HFF-Myc (cell line): ENCODE measurements at regions not wholly inside any gene's neighbourhood (a gene's known extent, or its start where the extent isn't known, plus 50 kb on each side); places are given as distances from the start of the nearest gene placed in this dataset.

Experiments used
- DNase-seq: peaks from one replicate; pipeline ENCODE4 v3.0.0-alpha.2; 2011; ENCODE audit warnings: low read depth; ENCODE audit errors: extremely low read depth
- H3K4me3 ChIP-seq: replicated peaks from 2 replicates; pipeline ENCODE4 v1.5.1; 2011; ENCODE audit warnings: low read depth, mild to moderate bottlenecking, control low read depth, low read length
- CTCF ChIP-seq: IDR thresholded peaks from 2 replicates; pipeline ENCODE4 v1.5.1; 2012; ENCODE audit warnings: mild to moderate bottlenecking, low read depth, low read length, control low read depth; ENCODE audit errors: missing control alignments

GRCh38 chr4:25563071-25563564 lies 92.5 kb upstream of the SLC34A2 start:
- DNase-seq: no peak
- no peak overlapping the region for H3K4me3 ChIP-seq
- no peak for TF ChIP-seq CTCF

- TF ChIP-seq CTCF: no peak
- no peak overlapping the region for H3K4me3 ChIP-seq
- DNase-seq: no peak
Measured at GRCh38 chr4:25564836-25565235, 90.8 kb upstream of the SLC34A2 start.

- DNase-seq: no peak
- H3K4me3 ChIP-seq: no peak overlapping the region
- no peak for TF ChIP-seq CTCF
Measured at GRCh38 chr4:25567253-25567652, 88.4 kb upstream of the SLC34A2 start.

GRCh38 chr4:25569716-25570115 lies 85.9 kb upstream of the SLC34A2 start:
- no peak for DNase-seq
- TF ChIP-seq CTCF: no peak
- no peak overlapping the region for H3K4me3 ChIP-seq

GRCh38 chr4:25575611-25576010 lies 80.0 kb upstream of the SLC34A2 start:
- no peak for DNase-seq
- no peak for TF ChIP-seq CTCF
- no peak overlapping the region for H3K4me3 ChIP-seq

- no peak for DNase-seq
- no peak overlapping the region for H3K4me3 ChIP-seq
- TF ChIP-seq CTCF: no peak
Measured at GRCh38 chr4:25578432-25578831, 77.2 kb upstream of the SLC34A2 start.

GRCh38 chr4:25580633-25581467 lies 74.8 kb upstream of the SLC34A2 start:
- DNase-seq: no peak
- no peak for TF ChIP-seq CTCF
- H3K4me3 ChIP-seq: no peak overlapping the region
